AG09319 (cell line): ENCODE measurements at regions not wholly inside any gene's neighbourhood (a gene's known extent, or its start where the extent isn't known, plus 50 kb on each side); places are given as distances from the start of the nearest gene placed in this dataset.
"Not testable (repeated sequence)": the region's sequence is repeated elsewhere in the genome, so short reads cannot be mapped to it uniquely, and the experiment has no call there.

Source experiments
- DNase-seq: peaks from one replicate; pipeline ENCODE4 v3.0.0-alpha.2; 2010; ENCODE audit warnings: low read depth; ENCODE audit errors: extremely low read depth
- TF ChIP-seq, protein P1 (sequence below): IDR thresholded peaks from 2 replicates; pipeline ENCODE4 v1.5.1; 2011; ENCODE audit warnings: low read depth, mild to moderate bottlenecking, inconsistent platforms, low read length, moderate library complexity

DNA sequence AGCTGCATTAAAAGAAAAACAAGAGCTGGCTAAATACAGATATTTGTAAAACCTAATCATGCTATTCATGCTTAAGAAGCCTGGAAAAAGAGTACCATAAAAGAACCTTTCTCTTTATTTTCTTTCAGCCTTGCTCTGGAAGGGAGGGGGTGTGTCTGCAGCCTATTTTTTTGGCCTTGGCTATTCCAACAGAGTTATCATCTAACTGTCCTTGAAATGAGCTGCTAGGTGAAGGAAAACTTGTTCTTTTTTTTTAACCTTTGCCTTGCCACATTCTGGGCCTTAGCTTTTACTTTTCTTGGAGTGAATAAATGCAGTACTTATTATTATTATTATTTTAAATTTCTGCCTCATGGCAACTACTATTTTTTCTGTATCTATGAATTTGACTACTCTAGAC, 224.9 kb upstream of the SYNCRIP start:
- no peak for DNase-seq
- TF ChIP-seq, protein P1, sequence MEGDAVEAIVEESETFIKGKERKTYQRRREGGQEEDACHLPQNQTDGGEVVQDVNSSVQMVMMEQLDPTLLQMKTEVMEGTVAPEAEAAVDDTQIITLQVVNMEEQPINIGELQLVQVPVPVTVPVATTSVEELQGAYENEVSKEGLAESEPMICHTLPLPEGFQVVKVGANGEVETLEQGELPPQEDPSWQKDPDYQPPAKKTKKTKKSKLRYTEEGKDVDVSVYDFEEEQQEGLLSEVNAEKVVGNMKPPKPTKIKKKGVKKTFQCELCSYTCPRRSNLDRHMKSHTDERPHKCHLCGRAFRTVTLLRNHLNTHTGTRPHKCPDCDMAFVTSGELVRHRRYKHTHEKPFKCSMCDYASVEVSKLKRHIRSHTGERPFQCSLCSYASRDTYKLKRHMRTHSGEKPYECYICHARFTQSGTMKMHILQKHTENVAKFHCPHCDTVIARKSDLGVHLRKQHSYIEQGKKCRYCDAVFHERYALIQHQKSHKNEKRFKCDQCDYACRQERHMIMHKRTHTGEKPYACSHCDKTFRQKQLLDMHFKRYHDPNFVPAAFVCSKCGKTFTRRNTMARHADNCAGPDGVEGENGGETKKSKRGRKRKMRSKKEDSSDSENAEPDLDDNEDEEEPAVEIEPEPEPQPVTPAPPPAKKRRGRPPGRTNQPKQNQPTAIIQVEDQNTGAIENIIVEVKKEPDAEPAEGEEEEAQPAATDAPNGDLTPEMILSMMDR = no peak

DNA sequence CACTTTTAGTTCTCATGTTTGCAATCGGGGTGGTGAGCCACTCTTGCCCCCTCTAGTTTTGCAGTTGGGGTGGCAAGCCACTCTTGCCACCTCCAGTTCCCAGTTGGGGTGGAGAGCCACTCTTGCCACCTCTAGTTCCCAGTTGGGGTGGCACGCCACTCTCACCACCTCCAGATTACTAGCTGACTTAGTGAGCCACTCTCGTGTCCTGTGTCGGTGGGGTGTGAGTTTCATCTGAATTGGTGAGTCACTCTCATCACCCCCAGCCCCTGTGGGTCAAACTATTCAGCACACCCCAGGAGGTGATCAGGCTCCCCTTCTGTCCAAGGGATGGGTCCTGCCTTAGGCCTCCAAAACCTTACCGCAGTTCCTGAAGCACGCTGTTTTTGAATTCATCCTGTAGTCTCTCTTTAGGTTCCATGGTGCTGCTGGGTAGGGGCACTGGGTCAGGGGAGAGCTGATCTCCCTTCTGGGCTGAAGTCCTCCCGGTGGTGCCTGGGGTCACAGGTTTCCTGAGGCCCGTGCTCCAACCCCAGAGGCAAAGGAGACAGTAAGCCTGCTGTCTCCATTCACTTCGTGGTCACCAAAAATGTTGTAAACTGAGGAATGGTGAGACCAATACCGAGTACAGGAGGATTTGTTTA, 224.2 kb upstream of the SYNCRIP start:
- no peak for DNase-seq
- TF ChIP-seq, protein P1 = no peak

DNA sequence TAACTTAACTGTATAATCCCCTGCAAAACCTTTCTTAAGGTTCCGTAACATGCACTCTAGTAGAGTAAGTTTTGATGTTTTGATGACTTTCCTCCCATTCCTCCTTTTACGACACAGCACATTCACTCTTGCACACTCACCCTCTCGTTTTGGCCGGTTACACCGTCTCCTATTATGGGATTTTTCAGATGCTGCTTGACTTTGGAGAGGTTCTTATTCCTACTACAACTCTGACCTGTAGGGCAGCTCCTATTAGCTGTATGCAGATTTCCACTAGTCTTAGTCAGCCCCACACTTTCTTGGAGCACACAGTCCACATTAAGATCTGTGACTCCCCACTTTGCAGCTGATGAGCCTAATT, 223.7 kb upstream of the SYNCRIP start:
- DNase-seq = no peak
- TF ChIP-seq, protein P1 = no peak

DNA sequence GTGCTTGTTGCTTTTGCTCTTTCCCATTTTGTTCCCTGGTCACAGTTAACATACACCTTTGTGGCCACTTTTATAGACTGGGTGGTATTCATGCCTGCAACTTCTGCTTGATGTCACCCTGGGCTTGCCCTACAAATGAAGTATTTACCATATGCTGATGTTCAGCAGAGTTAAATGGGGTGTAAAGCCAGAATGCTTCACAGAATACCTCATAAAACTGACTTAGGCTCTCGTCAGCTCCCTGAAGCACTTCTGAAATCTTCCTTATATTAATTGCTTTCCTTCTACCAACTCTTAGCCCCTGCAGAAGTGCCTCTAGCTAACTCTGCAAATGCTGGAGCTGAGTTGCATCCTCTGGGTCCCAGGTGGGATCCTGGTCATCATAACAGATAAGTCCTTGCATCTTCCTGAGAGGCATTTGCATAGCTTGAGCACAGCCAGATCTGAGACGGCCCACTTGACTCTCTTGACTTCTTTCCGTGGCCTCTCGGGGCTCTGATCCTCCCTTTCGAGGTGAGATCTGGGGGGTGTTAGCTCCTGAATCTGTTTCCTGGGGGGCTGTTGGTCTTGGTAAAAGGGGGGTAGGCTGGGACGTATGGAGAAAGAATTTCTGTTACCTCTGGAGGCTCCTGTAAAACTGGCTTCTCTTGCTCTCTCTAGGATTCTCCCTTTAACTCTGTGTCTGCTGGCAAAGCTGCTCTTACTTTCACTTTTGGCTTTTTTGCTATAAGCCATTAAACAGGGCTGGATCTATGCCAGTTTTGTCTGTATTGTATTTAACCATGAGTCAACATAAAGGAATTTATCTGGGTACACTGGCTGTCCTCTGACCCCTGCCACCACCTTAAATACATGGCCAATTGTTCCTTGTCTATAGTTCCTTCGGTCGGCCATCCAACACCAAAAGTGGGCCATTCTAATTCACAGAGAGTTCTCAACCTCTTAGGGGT, 223.0 kb upstream of the SYNCRIP start:
- peak; percentile 4 for DNase-seq
- TF ChIP-seq, protein P1 = no peak

DNA sequence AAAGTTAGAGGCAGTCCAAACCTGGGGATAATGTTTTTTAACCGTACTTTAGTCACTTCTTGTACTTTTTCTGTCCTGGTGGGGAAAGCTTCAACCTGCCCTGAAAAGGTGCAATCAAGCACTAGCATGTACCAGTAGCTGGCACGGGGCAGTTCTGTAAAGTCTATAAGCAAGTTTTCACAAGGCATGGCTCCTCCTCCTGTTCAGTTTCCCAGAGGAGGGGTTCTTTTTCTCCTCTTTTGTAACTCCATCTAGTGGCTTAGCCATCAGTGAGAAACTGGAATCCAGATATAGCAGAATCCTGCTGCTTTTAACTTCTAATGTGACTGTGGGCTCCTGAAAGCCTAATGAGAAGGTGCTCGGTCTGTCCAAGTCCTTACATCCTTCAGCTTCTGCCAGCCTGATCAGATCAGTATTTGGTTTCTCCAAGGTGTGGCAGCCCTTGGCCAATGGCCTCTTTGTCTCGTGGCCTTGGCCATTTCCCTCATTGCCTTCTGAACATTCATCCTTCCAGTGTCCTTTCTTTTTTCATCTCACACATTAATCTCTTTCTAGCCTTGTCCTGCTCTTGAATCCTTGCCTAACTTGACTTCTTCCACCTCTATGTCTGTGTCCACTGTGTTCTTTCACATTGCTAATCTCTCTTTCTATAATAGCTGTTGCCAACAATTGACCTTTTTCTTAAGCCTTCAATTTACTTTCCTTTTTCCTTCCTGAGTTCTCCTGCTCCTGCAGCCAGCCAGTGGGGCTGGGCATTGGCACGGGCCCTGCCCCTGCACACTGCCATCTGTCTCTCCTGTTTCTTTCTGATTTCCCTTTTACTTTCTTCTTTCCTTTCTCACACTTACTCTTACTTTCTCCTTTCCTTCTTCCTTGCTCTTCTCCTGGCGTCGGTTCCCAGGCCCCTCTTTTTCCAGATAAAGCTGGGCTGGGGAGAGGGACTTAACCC, 222.0 kb upstream of the SYNCRIP start:
- no peak for DNase-seq
- TF ChIP-seq, protein P1 = no peak; the same call in 1 of the 2 replicates

DNA sequence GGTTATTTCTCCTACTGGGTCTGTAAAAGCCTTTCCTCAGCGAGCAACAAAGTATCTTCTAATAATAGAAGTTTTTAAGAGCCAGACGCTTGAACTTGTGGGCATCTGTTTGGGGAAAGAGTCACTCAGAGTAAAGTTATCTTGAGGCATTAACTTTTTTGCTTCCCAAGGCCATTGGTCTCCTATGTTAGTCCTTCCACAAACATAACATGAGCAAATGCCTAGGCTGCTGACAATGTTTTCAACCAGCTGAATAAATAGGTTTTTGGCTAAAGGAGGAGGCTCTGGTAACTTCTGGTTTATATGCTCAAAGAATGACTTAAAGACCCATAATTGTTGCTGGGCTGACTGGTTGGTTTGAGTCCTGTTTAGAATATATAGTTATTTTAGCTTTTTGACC, 213.5 kb upstream of the SYNCRIP start:
- DNase-seq = no peak
- TF ChIP-seq, protein P1 = no peak

DNA sequence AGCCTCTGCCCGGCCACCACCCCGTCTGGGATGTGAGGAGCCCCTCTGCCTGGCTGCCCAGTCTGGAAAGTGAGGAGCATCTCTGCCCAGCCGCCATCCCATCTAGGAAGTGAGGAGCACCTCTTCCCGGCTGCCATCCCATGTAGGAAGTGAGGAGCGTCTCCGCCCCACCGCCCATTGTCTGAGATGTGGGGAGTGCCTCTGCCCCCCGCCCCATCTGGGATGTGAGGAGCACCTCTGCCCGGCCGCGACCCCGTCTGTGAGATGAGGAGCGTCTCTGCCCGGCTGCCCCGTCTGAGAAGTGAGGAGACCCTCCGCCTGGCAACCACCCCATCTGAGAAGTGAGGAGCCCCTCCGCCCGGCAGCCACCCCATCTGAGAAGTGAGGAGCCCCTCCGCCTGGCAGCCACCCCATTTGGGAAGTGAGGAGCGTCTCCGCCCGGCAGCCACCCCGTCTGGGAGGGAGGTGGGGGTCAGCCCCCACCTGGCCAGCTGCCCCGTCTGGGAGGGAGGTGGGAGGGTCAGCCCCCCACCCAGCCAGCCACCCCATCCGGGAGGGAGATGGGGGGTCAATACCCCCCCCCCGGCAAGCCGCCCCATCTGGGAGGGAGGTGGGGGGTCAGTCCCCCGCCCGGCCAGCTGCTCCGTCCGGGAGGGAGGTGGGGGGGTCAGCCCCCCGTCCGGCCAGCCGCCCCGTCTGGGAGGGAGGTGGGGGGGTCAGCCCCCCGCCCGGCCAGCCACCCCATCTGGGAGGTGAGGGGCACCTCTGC, 195.8 kb upstream of the SYNCRIP start:
- DNase-seq = not testable (repeated sequence)
